ENCODE measurements at regions not wholly inside any gene's neighbourhood (a gene's known extent, or its start where the extent isn't known, plus 50 kb on each side); places are given as distances from the start of the nearest gene placed in this dataset.

DNA sequence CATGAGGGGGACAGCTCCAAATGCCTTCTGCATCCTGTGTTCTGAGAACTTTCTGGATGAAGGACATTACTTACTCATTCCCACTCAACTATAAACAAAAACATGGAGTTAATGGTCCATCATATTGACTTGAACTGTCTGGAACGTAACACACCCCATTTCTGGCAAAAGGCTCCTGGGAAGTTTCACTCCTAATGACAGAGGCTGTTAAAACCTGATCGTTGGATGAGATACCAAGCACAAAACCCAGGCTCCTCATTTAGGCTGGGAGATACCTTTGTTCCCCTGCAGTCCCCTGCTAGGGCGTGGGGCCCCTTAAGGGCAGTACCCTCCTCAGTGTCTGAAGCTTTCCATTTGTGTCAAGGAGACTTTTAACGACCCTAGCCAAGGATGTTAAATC lies 78.9 kb downstream of the RHOU start:
- TF ChIP-seq, protein P1, sequence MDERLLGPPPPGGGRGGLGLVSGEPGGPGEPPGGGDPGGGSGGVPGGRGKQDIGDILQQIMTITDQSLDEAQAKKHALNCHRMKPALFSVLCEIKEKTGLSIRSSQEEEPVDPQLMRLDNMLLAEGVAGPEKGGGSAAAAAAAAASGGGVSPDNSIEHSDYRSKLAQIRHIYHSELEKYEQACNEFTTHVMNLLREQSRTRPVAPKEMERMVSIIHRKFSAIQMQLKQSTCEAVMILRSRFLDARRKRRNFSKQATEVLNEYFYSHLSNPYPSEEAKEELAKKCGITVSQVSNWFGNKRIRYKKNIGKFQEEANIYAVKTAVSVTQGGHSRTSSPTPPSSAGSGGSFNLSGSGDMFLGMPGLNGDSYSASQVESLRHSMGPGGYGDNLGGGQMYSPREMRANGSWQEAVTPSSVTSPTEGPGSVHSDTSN (CRISPR knock-in tag; IDR thresholded peaks at IDR 0.05) = no peak
- TF ChIP-seq ZNF44 (CRISPR knock-in tag; IDR thresholded peaks at IDR 0.05) (no peak), ZNF143 (CRISPR knock-in tag; IDR thresholded peaks at IDR 0.05) (no peak), PRPF4 (IDR thresholded peaks at IDR 0.05; ENCODE audit: low read depth, low read length, poor library complexity, severe bottlenecking) (no peak), ZFP90 (CRISPR knock-in tag; IDR thresholded peaks at IDR 0.05; ENCODE audit: borderline replicate concordance) (no peak), ZNF841 (CRISPR knock-in tag; IDR thresholded peaks at IDR 0.05; ENCODE audit: borderline replicate concordance) (no peak), ZZZ3 (CRISPR knock-in tag; IDR thresholded peaks at IDR 0.05; ENCODE audit: borderline replicate concordance) (no peak), ZNF3 (CRISPR knock-in tag; IDR thresholded peaks at IDR 0.05) (no peak), MEF2D (CRISPR knock-in tag; IDR thresholded peaks at IDR 0.05) (no peak), ZFP41 (CRISPR knock-in tag; IDR thresholded peaks at IDR 0.05; ENCODE audit: borderline replicate concordance) (no peak), DNMT1 (CRISPR knock-in tag; IDR thresholded peaks at IDR 0.05) (no peak)
- TF ChIP-seq, protein P2, sequence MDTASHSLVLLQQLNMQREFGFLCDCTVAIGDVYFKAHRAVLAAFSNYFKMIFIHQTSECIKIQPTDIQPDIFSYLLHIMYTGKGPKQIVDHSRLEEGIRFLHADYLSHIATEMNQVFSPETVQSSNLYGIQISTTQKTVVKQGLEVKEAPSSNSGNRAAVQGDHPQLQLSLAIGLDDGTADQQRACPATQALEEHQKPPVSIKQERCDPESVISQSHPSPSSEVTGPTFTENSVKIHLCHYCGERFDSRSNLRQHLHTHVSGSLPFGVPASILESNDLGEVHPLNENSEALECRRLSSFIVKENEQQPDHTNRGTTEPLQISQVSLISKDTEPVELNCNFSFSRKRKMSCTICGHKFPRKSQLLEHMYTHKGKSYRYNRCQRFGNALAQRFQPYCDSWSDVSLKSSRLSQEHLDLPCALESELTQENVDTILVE (CRISPR knock-in tag; IDR thresholded peaks at IDR 0.05) = no peak
- TF ChIP-seq, protein P3, sequence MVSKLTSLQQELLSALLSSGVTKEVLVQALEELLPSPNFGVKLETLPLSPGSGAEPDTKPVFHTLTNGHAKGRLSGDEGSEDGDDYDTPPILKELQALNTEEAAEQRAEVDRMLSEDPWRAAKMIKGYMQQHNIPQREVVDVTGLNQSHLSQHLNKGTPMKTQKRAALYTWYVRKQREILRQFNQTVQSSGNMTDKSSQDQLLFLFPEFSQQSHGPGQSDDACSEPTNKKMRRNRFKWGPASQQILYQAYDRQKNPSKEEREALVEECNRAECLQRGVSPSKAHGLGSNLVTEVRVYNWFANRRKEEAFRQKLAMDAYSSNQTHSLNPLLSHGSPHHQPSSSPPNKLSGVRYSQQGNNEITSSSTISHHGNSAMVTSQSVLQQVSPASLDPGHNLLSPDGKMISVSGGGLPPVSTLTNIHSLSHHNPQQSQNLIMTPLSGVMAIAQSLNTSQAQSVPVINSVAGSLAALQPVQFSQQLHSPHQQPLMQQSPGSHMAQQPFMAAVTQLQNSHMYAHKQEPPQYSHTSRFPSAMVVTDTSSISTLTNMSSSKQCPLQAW (CRISPR knock-in tag; IDR thresholded peaks at IDR 0.05) = no peak
- TF ChIP-seq, protein P4, sequence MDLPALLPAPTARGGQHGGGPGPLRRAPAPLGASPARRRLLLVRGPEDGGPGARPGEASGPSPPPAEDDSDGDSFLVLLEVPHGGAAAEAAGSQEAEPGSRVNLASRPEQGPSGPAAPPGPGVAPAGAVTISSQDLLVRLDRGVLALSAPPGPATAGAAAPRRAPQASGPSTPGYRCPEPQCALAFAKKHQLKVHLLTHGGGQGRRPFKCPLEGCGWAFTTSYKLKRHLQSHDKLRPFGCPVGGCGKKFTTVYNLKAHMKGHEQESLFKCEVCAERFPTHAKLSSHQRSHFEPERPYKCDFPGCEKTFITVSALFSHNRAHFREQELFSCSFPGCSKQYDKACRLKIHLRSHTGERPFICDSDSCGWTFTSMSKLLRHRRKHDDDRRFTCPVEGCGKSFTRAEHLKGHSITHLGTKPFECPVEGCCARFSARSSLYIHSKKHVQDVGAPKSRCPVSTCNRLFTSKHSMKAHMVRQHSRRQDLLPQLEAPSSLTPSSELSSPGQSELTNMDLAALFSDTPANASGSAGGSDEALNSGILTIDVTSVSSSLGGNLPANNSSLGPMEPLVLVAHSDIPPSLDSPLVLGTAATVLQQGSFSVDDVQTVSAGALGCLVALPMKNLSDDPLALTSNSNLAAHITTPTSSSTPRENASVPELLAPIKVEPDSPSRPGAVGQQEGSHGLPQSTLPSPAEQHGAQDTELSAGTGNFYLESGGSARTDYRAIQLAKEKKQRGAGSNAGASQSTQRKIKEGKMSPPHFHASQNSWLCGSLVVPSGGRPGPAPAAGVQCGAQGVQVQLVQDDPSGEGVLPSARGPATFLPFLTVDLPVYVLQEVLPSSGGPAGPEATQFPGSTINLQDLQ (CRISPR knock-in tag; IDR thresholded peaks at IDR 0.05) = no peak
- Histone ChIP-seq H3K27me3 (ENCODE audit: control insufficient read depth in 1 of 2, insufficient read depth in 2 of 2, low read length in 2 of 2) (no peaks in the 10 kb centered on the region), H3K79me2 (ENCODE audit: insufficient read depth, low read length) (no peaks in the 10 kb centered on the region), H3K4me1 (ENCODE audit: insufficient read depth, low read length) (peaks cover 52% of the 10 kb centered on the region), H4K20me1 (ENCODE audit: insufficient read depth, low read length) (no peaks in the 10 kb centered on the region), H2AFZ (ENCODE audit: low read length) (no peak overlapping the region), H3K27ac (ENCODE audit: extremely low read length, insufficient read depth, low read length) (no peak overlapping the region), H3K4me2 (ENCODE audit: low read depth, low read length) (no peak overlapping the region), H3K4me3 (replicated peaks in 1 of 3; ENCODE audit: insufficient read depth in 1 of 3, low read depth in 2 of 3, low read length in 3 of 3) (no peak overlapping the region), H3K36me3 (replicated peaks in 1 of 2; ENCODE audit: control insufficient read depth in 1 of 2, insufficient read depth in 2 of 2, low read length in 2 of 2) (no peaks in the 10 kb centered on the region), H3K9ac (ENCODE audit: insufficient read depth, low read depth, low read length) (no peak overlapping the region), H3K9me3 (ENCODE audit: low read length) (no peaks in the 10 kb centered on the region)
- 19% methylated on average over 4 of the region's 4 CpGs for WGBS (ENCODE audit: low lambda C conversion rate)
- ChIA-PET POLR2A (interaction anchor here (1.0 kb wide), 1 partner anchor 28 kb away, joined by 4 read pairs; no protein-coding TSS in a partner anchor), CTCF (ENCODE audit: low intra/inter-chr PET ratio, low total read pairs) (no interaction called here)
- FAIRE-seq (no peak), DNase-seq (ENCODE audit: low spot score) (no peak), ATAC-seq (no peak)
- no TSS peak for BruUV-seq (replicated peaks)
- intact Hi-C loops (cut with micrococcal nuclease; ENCODE audit: unreplicated experiment) (no loop called here), in situ Hi-C loops (cut with HindIII; ENCODE audit: extremely low pct_ligation_motif_present, low pct_unique_long_range_greater_than_20kb) (no loop called here)

Data from HepG2 (cell line).